Vagina (tissue), 2 donors: ENCODE measurements at regions not wholly inside any gene's neighbourhood (a gene's known extent, or its start where the extent isn't known, plus 50 kb on each side); places are given as distances from the start of the nearest gene placed in this dataset.

ENCODE experiments used
- POLR2A ChIP-seq, 2 donors: fragments of 450-650 bp; IDR thresholded peaks; one replicate each; pipeline ENCODE4 v1.6.1; 2017; ENCODE audit warnings: antibody characterized with exemption in 2 of 2, mild to moderate bottlenecking in 2 of 2, moderate library complexity in 2 of 2
- TF ChIP-seq, protein P1 (sequence below), 3 experiments: fragments of 450-650 bp in 2 of 3; fragments of 200-600 bp in 1 of 3; sonication (generic) in 1 of 3; IDR thresholded peaks; one replicate each; pipeline ENCODE4 v1.5.1; 2017 to 2019; ENCODE audit warnings: antibody characterized with exemption in 3 of 3, mild to moderate bottlenecking in 2 of 3, moderate library complexity in 2 of 3

DNA sequence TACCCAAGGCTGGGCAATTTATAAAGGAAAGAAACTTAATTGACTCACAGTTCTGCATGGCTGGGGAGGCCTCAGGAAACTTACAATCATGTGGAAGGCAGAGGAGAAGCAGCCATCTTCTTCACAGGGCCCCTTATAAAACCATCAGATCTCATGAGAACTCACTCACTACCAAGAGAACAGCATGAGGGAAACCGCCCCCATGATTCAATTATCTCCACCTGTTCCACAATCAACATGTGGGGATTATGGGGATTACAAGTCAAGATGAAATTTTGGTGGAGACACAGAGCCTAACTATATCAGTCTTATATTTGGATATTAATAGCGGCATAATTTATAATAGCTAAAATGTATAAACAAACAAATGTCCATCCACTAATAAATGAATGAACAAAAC lies 1123.7 kb upstream of the NCAM2 start:
- no peak for TF ChIP-seq POLR2A (IDR thresholded peaks at IDR 0.05)
- TF ChIP-seq, protein P1, sequence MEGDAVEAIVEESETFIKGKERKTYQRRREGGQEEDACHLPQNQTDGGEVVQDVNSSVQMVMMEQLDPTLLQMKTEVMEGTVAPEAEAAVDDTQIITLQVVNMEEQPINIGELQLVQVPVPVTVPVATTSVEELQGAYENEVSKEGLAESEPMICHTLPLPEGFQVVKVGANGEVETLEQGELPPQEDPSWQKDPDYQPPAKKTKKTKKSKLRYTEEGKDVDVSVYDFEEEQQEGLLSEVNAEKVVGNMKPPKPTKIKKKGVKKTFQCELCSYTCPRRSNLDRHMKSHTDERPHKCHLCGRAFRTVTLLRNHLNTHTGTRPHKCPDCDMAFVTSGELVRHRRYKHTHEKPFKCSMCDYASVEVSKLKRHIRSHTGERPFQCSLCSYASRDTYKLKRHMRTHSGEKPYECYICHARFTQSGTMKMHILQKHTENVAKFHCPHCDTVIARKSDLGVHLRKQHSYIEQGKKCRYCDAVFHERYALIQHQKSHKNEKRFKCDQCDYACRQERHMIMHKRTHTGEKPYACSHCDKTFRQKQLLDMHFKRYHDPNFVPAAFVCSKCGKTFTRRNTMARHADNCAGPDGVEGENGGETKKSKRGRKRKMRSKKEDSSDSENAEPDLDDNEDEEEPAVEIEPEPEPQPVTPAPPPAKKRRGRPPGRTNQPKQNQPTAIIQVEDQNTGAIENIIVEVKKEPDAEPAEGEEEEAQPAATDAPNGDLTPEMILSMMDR (IDR thresholded peaks at IDR 0.05), result no peak
